ENCODE measurements at regions not wholly inside any gene's neighbourhood (a gene's known extent, or its start where the extent isn't known, plus 50 kb on each side); places are given as distances from the start of the nearest gene placed in this dataset.

DNA sequence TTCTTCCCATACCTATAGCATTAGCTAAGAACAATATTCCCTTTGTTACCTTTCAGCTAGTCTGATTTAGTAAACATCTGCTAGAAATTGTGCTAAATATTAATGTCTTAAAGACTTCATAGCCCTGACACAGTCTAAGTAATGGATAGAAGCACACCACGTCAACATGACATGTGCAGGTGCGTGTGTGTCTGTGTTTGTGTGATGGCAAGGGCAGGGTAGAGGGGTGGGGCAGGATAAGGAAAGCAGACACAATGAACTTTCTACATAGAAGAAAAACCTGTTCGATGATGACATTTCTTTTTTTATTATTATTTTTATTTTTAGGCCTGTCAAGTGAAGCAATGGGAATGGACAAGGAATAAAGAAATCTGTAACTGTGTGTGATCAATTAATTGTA lies 223.3 kb downstream of the NOL4 start:
- no peaks in the 10 kb centered on the region for H3K27me3 ChIP-seq (ENCODE audit: insufficient read depth)
- no peak overlapping the region for H3K4me3 Mint-ChIP-seq
- H3K4me3 ChIP-seq, result no peak overlapping the region
- peaks cover 8% of the 10 kb centered on the region for H3K4me1 ChIP-seq (ENCODE audit: insufficient read depth)
- no peak overlapping the region for H3K27ac ChIP-seq (ENCODE audit: low read depth)
- H3K36me3 ChIP-seq (ENCODE audit: insufficient read depth), result no peaks in the 10 kb centered on the region
- H3K27ac Mint-ChIP-seq, result no peak overlapping the region
- no peaks in the 10 kb centered on the region for H3K27me3 Mint-ChIP-seq (ENCODE audit: insufficient read depth, low read depth, poor library complexity)
- no peak overlapping the region for H3K4me2 ChIP-seq
- no peaks in the 10 kb centered on the region for H4K20me1 ChIP-seq (replicated peaks; ENCODE audit: insufficient read depth)
- H3K9me2 ChIP-seq (ENCODE audit: insufficient read depth), result peaks cover 6% of the 10 kb centered on the region; the same call in 1 of the 2 replicates
- H3K9me3 Mint-ChIP-seq, result peaks cover 24% of the 10 kb centered on the region
- peaks cover 12% of the 10 kb centered on the region for H3K4me1 Mint-ChIP-seq
- H3F3A ChIP-seq (replicated peaks; ENCODE audit: low read depth), result no peaks in the 10 kb centered on the region
- DNase-seq (ENCODE audit: low spot score) (no peak), ATAC-seq (no peak)
- no peaks in the 10 kb centered on the region for H3K79me2 ChIP-seq (replicated peaks; ENCODE audit: insufficient read depth)
- peaks cover 19% of the 10 kb centered on the region; the same call in 2 of the 3 replicates for H3K36me3 Mint-ChIP-seq (ENCODE audit: low read depth)
- no peak for TF ChIP-seq POLR2AphosphoS5 (IDR thresholded peaks at IDR 0.05; ENCODE audit: low read depth)
- TF ChIP-seq CREB1 (CRISPR knock-in tag; IDR thresholded peaks at IDR 0.05; ENCODE audit: low read depth), result no peak
- no peak for TF ChIP-seq ZNF331 (CRISPR knock-in tag; IDR thresholded peaks at IDR 0.05; ENCODE audit: low read depth)
- TF ChIP-seq, protein P1, sequence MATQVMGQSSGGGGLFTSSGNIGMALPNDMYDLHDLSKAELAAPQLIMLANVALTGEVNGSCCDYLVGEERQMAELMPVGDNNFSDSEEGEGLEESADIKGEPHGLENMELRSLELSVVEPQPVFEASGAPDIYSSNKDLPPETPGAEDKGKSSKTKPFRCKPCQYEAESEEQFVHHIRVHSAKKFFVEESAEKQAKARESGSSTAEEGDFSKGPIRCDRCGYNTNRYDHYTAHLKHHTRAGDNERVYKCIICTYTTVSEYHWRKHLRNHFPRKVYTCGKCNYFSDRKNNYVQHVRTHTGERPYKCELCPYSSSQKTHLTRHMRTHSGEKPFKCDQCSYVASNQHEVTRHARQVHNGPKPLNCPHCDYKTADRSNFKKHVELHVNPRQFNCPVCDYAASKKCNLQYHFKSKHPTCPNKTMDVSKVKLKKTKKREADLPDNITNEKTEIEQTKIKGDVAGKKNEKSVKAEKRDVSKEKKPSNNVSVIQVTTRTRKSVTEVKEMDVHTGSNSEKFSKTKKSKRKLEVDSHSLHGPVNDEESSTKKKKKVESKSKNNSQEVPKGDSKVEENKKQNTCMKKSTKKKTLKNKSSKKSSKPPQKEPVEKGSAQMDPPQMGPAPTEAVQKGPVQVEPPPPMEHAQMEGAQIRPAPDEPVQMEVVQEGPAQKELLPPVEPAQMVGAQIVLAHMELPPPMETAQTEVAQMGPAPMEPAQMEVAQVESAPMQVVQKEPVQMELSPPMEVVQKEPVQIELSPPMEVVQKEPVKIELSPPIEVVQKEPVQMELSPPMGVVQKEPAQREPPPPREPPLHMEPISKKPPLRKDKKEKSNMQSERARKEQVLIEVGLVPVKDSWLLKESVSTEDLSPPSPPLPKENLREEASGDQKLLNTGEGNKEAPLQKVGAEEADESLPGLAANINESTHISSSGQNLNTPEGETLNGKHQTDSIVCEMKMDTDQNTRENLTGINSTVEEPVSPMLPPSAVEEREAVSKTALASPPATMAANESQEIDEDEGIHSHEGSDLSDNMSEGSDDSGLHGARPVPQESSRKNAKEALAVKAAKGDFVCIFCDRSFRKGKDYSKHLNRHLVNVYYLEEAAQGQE (IDR thresholded peaks at IDR 0.05; ENCODE audit: unreplicated experiment), result no peak
- no peak for TF ChIP-seq STAT1 (IDR thresholded peaks at IDR 0.05; ENCODE audit: unreplicated experiment)
- TF ChIP-seq EZH2 (IDR thresholded peaks at IDR 0.05; ENCODE audit: low read depth, unreplicated experiment), result no peak
- TF ChIP-seq, protein P2, sequence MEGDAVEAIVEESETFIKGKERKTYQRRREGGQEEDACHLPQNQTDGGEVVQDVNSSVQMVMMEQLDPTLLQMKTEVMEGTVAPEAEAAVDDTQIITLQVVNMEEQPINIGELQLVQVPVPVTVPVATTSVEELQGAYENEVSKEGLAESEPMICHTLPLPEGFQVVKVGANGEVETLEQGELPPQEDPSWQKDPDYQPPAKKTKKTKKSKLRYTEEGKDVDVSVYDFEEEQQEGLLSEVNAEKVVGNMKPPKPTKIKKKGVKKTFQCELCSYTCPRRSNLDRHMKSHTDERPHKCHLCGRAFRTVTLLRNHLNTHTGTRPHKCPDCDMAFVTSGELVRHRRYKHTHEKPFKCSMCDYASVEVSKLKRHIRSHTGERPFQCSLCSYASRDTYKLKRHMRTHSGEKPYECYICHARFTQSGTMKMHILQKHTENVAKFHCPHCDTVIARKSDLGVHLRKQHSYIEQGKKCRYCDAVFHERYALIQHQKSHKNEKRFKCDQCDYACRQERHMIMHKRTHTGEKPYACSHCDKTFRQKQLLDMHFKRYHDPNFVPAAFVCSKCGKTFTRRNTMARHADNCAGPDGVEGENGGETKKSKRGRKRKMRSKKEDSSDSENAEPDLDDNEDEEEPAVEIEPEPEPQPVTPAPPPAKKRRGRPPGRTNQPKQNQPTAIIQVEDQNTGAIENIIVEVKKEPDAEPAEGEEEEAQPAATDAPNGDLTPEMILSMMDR (conservative IDR thresholded peaks at IDR 0.05; ENCODE audit: low read depth in 2 of 2), result no peak
- TF ChIP-seq, protein P3, sequence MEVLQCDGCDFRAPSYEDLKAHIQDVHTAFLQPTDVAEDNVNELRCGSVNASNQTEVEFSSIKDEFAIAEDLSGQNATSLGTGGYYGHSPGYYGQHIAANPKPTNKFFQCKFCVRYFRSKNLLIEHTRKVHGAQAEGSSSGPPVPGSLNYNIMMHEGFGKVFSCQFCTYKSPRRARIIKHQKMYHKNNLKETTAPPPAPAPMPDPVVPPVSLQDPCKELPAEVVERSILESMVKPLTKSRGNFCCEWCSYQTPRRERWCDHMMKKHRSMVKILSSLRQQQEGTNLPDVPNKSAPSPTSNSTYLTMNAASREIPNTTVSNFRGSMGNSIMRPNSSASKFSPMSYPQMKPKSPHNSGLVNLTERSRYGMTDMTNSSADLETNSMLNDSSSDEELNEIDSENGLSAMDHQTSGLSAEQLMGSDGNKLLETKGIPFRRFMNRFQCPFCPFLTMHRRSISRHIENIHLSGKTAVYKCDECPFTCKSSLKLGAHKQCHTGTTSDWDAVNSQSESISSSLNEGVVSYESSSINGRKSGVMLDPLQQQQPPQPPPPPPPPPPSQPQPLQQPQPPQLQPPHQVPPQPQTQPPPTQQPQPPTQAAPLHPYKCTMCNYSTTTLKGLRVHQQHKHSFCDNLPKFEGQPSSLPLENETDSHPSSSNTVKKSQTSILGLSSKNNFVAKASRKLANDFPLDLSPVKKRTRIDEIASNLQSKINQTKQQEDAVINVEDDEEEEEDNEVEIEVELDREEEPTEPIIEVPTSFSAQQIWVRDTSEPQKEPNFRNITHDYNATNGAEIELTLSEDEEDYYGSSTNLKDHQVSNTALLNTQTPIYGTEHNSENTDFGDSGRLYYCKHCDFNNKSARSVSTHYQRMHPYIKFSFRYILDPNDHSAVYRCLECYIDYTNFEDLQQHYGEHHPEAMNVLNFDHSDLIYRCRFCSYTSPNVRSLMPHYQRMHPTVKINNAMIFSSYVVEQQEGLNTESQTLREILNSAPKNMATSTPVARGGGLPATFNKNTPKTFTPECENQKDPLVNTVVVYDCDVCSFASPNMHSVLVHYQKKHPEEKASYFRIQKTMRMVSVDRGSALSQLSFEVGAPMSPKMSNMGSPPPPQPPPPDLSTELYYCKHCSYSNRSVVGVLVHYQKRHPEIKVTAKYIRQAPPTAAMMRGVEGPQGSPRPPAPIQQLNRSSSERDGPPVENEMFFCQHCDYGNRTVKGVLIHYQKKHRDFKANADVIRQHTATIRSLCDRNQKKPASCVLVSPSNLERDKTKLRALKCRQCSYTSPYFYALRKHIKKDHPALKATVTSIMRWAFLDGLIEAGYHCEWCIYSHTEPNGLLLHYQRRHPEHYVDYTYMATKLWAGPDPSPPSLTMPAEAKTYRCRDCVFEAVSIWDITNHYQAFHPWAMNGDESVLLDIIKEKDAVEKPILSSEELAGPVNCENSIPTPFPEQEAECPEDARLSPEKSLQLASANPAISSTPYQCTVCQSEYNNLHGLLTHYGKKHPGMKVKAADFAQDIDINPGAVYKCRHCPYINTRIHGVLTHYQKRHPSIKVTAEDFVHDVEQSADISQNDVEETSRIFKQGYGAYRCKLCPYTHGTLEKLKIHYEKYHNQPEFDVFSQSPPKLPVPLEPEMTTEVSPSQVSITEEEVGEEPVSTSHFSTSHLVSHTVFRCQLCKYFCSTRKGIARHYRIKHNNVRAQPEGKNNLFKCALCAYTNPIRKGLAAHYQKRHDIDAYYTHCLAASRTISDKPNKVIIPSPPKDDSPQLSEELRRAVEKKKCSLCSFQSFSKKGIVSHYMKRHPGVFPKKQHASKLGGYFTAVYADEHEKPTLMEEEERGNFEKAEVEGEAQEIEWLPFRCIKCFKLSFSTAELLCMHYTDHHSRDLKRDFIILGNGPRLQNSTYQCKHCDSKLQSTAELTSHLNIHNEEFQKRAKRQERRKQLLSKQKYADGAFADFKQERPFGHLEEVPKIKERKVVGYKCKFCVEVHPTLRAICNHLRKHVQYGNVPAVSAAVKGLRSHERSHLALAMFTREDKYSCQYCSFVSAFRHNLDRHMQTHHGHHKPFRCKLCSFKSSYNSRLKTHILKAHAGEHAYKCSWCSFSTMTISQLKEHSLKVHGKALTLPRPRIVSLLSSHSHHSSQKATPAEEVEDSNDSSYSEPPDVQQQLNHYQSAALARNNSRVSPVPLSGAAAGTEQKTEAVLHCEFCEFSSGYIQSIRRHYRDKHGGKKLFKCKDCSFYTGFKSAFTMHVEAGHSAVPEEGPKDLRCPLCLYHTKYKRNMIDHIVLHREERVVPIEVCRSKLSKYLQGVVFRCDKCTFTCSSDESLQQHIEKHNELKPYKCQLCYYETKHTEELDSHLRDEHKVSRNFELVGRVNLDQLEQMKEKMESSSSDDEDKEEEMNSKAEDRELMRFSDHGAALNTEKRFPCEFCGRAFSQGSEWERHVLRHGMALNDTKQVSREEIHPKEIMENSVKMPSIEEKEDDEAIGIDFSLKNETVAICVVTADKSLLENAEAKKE (CRISPR knock-in tag; IDR thresholded peaks at IDR 0.05), result no peak
- TF ChIP-seq NANOG (IDR thresholded peaks at IDR 0.05; ENCODE audit: borderline replicate concordance), result no peak
- no peak for TF ChIP-seq JUNB (IDR thresholded peaks at IDR 0.05; ENCODE audit: unreplicated experiment)
- no peak for TF ChIP-seq EZH2phosphoT487 (IDR thresholded peaks at IDR 0.05; ENCODE audit: unreplicated experiment)
- TF ChIP-seq, protein P4, sequence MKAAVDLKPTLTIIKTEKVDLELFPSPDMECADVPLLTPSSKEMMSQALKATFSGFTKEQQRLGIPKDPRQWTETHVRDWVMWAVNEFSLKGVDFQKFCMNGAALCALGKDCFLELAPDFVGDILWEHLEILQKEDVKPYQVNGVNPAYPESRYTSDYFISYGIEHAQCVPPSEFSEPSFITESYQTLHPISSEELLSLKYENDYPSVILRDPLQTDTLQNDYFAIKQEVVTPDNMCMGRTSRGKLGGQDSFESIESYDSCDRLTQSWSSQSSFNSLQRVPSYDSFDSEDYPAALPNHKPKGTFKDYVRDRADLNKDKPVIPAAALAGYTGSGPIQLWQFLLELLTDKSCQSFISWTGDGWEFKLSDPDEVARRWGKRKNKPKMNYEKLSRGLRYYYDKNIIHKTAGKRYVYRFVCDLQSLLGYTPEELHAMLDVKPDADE (IDR thresholded peaks at IDR 0.05), result no peak
- no peak overlapping the region for H2AFZ ChIP-seq

Measured in GM23338 (cell line).